ENCODE measurements at regions not wholly inside any gene's neighbourhood (a gene's known extent, or its start where the extent isn't known, plus 50 kb on each side); places are given as distances from the start of the nearest gene placed in this dataset.

DNA sequence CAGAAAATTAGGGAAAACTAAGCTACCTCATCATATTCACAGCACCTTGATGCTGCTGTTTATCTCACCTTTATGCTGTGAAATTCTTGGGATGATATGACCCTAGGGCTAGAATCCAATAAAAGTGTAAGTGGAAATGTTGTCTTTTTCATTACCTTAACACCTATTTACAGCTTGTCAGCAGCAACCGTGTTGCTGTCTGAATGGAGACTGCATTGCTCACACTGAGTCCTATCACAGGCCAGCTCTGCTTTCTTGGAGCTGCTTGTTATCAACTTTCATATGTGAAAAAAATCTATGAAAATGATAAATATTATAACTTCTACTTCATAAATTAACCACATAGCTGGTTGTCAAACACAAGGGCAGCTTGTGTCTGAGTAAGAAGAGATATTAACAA lies 789.5 kb downstream of the TECRL start:
- H3K9me3 ChIP-seq, result no peaks in the 10 kb centered on the region
- H3K4me1 ChIP-seq, result no peaks in the 10 kb centered on the region
- H3K27ac ChIP-seq, result no peak overlapping the region
- DNase-seq (ENCODE audit: low spot score in 2 of 2), result no peak
- no peak overlapping the region for H3K4me3 ChIP-seq
- TF ChIP-seq POLR2AphosphoS5 (IDR thresholded peaks at IDR 0.05), result no peak
- no peak for TF ChIP-seq EP300 (IDR thresholded peaks at IDR 0.05)
- TF ChIP-seq, protein P1, sequence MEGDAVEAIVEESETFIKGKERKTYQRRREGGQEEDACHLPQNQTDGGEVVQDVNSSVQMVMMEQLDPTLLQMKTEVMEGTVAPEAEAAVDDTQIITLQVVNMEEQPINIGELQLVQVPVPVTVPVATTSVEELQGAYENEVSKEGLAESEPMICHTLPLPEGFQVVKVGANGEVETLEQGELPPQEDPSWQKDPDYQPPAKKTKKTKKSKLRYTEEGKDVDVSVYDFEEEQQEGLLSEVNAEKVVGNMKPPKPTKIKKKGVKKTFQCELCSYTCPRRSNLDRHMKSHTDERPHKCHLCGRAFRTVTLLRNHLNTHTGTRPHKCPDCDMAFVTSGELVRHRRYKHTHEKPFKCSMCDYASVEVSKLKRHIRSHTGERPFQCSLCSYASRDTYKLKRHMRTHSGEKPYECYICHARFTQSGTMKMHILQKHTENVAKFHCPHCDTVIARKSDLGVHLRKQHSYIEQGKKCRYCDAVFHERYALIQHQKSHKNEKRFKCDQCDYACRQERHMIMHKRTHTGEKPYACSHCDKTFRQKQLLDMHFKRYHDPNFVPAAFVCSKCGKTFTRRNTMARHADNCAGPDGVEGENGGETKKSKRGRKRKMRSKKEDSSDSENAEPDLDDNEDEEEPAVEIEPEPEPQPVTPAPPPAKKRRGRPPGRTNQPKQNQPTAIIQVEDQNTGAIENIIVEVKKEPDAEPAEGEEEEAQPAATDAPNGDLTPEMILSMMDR (IDR thresholded peaks at IDR 0.05), result no peak
- no peak for TF ChIP-seq POLR2A (IDR thresholded peaks at IDR 0.05)
- WGBS, result 47% methylated on average over 1 of the region's 1 CpG
- H3K36me3 ChIP-seq, result no peaks in the 10 kb centered on the region
- H3K27me3 ChIP-seq, result no peaks in the 10 kb centered on the region

DNA sequence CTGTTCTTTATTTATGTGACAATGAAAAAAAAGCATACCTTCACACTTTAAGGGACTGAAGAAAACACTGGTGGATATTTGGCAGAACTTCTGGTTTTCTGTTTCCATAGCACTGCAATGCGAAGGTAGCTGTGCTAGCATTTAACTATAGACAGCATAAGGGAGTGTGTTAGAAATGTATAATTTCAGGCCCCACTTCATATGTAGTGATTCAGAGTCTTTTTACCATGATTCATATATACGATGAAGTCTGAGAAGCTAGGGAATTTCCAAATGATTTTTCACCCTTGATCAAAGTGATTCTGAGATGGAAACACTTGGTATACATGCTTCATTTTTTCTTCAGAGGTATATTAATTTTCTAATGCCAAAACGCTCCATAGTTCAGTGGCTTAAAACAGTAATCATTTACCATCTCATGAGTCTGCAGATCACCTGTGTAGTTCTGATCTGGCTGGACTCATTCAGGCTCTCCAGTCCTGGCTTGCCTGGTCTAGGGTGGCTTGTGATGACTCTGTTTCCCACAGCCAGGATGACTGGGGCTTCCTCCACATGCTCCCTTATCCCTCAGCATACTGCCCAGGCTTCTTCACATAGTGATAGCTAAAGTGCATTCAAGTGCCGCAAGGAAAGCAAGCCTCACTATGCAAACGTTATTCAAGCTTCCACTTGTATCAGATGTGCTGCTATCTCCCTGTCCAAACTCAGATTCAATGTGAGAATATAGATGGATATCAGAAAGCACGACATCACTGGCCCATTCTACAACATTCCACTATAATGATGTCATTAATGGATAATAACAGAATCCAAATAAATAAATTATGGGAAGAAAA lies 790.1 kb downstream of the TECRL start:
- Histone ChIP-seq H3K36me3 (no peaks in the 10 kb centered on the region), H3K9me3 (no peaks in the 10 kb centered on the region), H3K4me3 (no peak overlapping the region), H3K27me3 (no peaks in the 10 kb centered on the region), H3K4me1 (no peaks in the 10 kb centered on the region), H3K27ac (no peak overlapping the region)
- TF ChIP-seq EP300 (IDR thresholded peaks at IDR 0.05), result no peak
- no peak for TF ChIP-seq POLR2A (IDR thresholded peaks at IDR 0.05)
- TF ChIP-seq POLR2AphosphoS5 (IDR thresholded peaks at IDR 0.05), result no peak
- TF ChIP-seq, protein P1 (IDR thresholded peaks at IDR 0.05), result no peak
- 35% methylated on average over 6 of the region's 6 CpGs for WGBS
- DNase-seq (ENCODE audit: low spot score in 2 of 2), result no peak

DNA sequence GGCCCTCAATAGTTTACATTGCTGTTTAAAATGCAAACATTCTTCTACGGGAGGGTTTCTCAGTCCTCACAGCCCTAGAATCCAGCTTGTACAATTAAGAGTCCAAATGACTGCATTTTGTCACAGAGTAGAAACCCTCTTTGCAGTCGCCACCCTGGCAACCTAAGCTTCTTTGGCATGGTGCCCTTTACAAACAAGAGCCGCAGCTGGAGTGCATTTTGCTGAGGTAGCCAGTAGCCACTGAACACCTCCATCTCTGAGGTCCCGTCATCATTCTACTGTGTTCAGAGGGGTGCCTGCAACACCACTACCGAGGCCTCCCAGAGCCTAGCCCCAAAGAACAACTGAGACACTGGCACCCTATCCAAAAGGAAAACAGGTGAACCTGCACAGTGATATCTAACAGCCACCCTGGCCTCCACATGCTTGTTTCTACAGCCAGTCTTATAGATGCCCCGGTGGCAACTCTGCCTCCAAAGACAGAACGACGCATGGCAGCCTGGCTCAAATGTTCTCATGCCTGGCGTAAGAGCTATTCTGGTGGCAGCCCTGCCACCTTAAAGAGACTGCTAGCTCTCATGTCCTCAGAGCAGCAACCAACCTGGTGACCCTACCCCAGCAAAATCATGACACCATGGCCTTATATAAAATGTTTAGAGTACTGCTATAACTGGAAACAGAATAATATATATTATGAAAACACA lies 801.9 kb downstream of the TECRL start:
- no peak overlapping the region for H3K4me3 ChIP-seq
- no peak overlapping the region for H3K27ac ChIP-seq
- H3K36me3 ChIP-seq, result no peaks in the 10 kb centered on the region
- no peaks in the 10 kb centered on the region for H3K27me3 ChIP-seq
- DNase-seq (ENCODE audit: low spot score in 2 of 2), result no peak
- H3K4me1 ChIP-seq, result no peaks in the 10 kb centered on the region
- H3K9me3 ChIP-seq, result no peaks in the 10 kb centered on the region
- TF ChIP-seq, protein P1 (IDR thresholded peaks at IDR 0.05), result no peak
- TF ChIP-seq POLR2A (IDR thresholded peaks at IDR 0.05) (no peak), EP300 (IDR thresholded peaks at IDR 0.05) (no peak), POLR2AphosphoS5 (IDR thresholded peaks at IDR 0.05) (no peak)
- WGBS, result 74% methylated on average over 9 of the region's 9 CpGs

DNA sequence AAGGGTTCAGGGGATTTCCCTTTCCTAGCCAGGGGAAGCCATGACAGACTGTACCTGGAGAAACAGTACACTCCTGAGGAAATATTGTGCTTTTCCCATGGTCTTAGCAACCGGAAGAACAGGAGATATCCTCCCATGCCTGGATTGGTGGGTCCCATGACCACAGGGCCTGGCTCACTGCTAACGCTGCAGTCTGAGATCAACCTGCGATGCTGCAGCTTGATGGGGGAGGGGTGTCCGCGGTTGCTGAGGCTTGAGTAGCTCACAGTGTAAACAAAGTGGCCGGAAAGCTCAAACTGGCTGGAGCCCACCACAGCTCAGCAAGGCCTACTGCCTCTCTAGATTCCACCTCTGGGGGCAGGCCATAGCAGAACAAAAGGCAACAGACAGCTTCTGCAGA lies 819.5 kb downstream of the TECRL start:
- TF ChIP-seq, protein P1 (IDR thresholded peaks at IDR 0.05), result no peak
- TF ChIP-seq EP300 (IDR thresholded peaks at IDR 0.05), result no peak
- TF ChIP-seq POLR2AphosphoS5 (IDR thresholded peaks at IDR 0.05), result no peak
- no peak for TF ChIP-seq POLR2A (IDR thresholded peaks at IDR 0.05)
- DNase-seq (ENCODE audit: low spot score in 2 of 2), result no peak
- H3K36me3 ChIP-seq, result no peaks in the 10 kb centered on the region
- H3K4me3 ChIP-seq, result no peak overlapping the region
- no peaks in the 10 kb centered on the region for H3K27me3 ChIP-seq
- H3K27ac ChIP-seq, result no peak overlapping the region
- H3K9me3 ChIP-seq, result no peaks in the 10 kb centered on the region
- WGBS, result 58% methylated on average over 6 of the region's 6 CpGs
- H3K4me1 ChIP-seq, result no peaks in the 10 kb centered on the region

DNA sequence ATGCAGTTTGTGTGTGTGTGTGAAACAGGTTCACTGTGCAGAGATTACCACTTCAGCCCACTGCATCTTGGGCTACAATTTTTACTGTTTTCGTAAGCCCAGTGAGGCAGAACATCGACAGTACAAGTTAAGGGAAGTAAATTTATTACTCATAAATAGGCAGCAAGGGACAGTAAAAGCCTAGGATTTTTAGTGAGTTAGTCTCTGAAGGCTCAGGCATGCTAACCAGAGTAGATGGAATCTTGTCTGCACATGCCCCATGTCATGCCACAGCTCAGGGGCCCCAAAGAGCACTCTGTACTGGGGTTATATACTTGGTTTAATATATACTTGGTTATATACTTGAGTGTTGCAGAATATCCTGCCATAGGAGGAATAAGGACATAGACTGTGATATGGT lies 825.7 kb downstream of the TECRL start:
- H3K4me3 ChIP-seq, result no peak overlapping the region
- no peaks in the 10 kb centered on the region for H3K9me3 ChIP-seq
- no peaks in the 10 kb centered on the region for H3K4me1 ChIP-seq
- no peak for DNase-seq (ENCODE audit: low spot score in 2 of 2)
- TF ChIP-seq EP300 (IDR thresholded peaks at IDR 0.05), result no peak
- no peak for TF ChIP-seq POLR2A (IDR thresholded peaks at IDR 0.05)
- TF ChIP-seq, protein P1 (IDR thresholded peaks at IDR 0.05), result no peak
- no peak for TF ChIP-seq POLR2AphosphoS5 (IDR thresholded peaks at IDR 0.05)
- H3K36me3 ChIP-seq, result no peaks in the 10 kb centered on the region
- H3K27ac ChIP-seq, result no peak overlapping the region
- H3K27me3 ChIP-seq, result no peaks in the 10 kb centered on the region
- 58% methylated on average over 2 of the region's 2 CpGs for WGBS
